Activated CD4-positive, alpha-beta T cell treated with anti-CD3 and anti-CD28 coated beads, Interleukin-2, amount 10 ng/mL, durations not matched to agents 24 days and 14 days (primary cell): ENCODE measurements at regions not wholly inside any gene's neighbourhood (a gene's known extent, or its start where the extent isn't known, plus 50 kb on each side); places are given as distances from the start of the nearest gene placed in this dataset.

Experiments
- DNase-seq: peaks from one replicate; pipeline ENCODE4 v3.0.0; 2022
- H3K27ac Mint-ChIP-seq: one replicate; pipeline ENCODE4 v1.8.0; 2022; ENCODE audit warnings: mild to moderate bottlenecking, mixed read lengths
- H3K27me3 Mint-ChIP-seq: one replicate; pipeline ENCODE4 v1.8.0; 2022; ENCODE audit warnings: mixed read lengths
- H3K36me3 Mint-ChIP-seq: one replicate; pipeline ENCODE4 v1.8.0; 2022; ENCODE audit warnings: low read depth, mild to moderate bottlenecking, mixed read lengths
- H3K4me1 Mint-ChIP-seq: one replicate; pipeline ENCODE4 v1.8.0; 2021; ENCODE audit warnings: mixed read lengths
- H3K4me3 Mint-ChIP-seq: one replicate; pipeline ENCODE4 v1.8.0; 2022; ENCODE audit warnings: mild to moderate bottlenecking, moderate library complexity, mixed read lengths
- H3K9me3 Mint-ChIP-seq: one replicate; pipeline ENCODE4 v1.8.0; 2021; ENCODE audit warnings: mixed read lengths
- intact Hi-C: fragments of 100-400 bp; cut with micrococcal nuclease; formaldehyde crosslinking; loops from one replicate; pipeline ENCODE4 v1.15.1; 2023

DNA sequence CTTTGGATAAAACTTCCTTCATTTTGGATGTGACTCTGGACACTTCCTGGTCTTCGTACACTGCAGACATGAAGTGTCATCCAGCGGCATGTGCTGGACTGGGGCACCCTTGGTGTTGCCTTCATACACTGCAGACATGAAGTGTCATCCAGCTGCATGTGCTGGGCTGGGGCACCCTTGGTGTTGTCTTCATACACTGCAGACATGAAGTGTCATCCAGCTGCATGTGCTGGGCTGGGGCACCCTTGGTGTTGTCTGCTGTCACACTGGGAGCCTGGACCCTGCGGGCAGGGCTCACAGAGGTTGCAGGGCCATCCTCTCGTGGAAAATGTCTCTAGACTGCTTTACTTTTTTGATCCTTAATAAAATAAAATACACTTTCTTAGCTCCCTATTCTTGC, 771.4 kb downstream of the BRD1 start:
- Mint-ChIP-seq H3K9me3 (no peaks in the 10 kb centered on the region), H3K4me1 (no peaks in the 10 kb centered on the region), H3K36me3 (no peaks in the 10 kb centered on the region), H3K4me3 (no peak overlapping the region), H3K27ac (no peak overlapping the region), H3K27me3 (no peaks in the 10 kb centered on the region)
- DNase-seq = no peak
- intact Hi-C loops = no loop called here

DNA sequence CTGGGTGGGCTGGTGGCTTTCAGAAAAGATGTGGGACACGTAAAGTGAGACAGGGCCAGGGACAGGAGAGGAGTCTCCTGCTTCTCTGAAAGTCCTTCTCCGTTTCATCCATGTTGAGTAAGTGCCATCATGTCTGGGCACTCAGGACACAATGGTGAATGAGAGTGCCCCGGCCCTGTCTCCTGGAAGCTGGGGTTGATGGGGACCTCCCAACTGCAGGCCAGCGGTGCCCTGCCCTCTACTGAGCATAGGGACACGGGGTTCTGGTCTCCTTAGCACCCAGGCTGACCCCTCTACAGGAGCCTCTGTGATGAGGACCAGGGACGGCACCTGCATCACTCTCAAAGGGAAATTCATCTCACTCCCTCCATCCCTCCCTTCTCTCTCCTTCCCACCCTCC, 772.3 kb downstream of the BRD1 start:
- no peak for DNase-seq
- H3K4me3 Mint-ChIP-seq = no peak overlapping the region
- no peaks in the 10 kb centered on the region for H3K27me3 Mint-ChIP-seq
- H3K36me3 Mint-ChIP-seq = no peaks in the 10 kb centered on the region
- H3K4me1 Mint-ChIP-seq = no peaks in the 10 kb centered on the region
- no peaks in the 10 kb centered on the region for H3K9me3 Mint-ChIP-seq
- intact Hi-C loops = no loop called here
- H3K27ac Mint-ChIP-seq = no peak overlapping the region

DNA sequence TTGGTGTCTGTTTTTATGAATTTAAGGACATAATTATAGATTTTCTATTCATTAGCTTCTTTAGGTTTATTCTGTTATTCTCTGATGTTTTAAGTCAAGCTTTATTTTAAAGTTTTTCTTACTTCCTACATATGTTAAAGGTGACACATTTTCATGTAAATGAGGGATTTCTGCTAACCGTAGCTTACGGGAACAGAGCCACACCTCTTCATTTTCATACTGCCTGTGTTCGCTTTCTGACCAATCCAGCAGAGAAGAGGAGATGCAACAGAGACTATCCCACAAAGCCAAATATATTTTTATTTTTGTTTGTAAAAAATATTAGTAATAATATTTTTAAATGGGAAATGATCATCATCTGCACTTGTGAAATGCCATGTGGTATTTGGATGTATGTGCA, 774.1 kb downstream of the BRD1 start:
- DNase-seq = no peak
- H3K4me3 Mint-ChIP-seq = no peak overlapping the region

DNA sequence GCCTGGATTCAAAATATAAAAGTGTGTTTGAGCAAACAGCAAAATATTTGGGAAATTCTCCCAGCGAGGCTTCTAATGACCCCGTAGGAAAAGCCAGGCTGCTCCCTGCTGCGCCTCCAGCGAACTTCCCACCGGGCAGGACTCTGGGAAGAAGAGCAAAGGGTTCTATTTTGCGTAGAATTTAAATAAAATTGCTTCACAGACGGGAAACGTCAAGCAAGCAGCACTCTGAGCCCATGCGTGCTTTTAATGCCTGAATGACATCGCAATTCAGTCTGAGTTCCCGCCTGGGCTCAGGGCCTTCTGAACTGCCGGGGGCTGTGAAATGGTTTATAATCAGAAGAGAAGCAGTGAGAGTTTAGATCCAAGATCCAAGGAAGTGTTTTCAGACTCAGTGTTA, 775.1 kb downstream of the BRD1 start:
- no peaks in the 10 kb centered on the region for H3K9me3 Mint-ChIP-seq
- H3K4me3 Mint-ChIP-seq = peak overlapping the region; percentile 88
- no peaks in the 10 kb centered on the region for H3K4me1 Mint-ChIP-seq
- intact Hi-C loops = no loop called here
- H3K27ac Mint-ChIP-seq = peak overlapping the region; percentile 88
- H3K36me3 Mint-ChIP-seq = no peaks in the 10 kb centered on the region
- no peak for DNase-seq
- no peaks in the 10 kb centered on the region for H3K27me3 Mint-ChIP-seq

More for the DNA sequence above, 774.1 kb downstream of the BRD1 start:
- Mint-ChIP-seq H3K36me3 (no peaks in the 10 kb centered on the region), H3K27me3 (no peaks in the 10 kb centered on the region), H3K4me1 (no peaks in the 10 kb centered on the region), H3K9me3 (no peaks in the 10 kb centered on the region), H3K27ac (no peak overlapping the region)
- intact Hi-C loops = no loop called here

DNA sequence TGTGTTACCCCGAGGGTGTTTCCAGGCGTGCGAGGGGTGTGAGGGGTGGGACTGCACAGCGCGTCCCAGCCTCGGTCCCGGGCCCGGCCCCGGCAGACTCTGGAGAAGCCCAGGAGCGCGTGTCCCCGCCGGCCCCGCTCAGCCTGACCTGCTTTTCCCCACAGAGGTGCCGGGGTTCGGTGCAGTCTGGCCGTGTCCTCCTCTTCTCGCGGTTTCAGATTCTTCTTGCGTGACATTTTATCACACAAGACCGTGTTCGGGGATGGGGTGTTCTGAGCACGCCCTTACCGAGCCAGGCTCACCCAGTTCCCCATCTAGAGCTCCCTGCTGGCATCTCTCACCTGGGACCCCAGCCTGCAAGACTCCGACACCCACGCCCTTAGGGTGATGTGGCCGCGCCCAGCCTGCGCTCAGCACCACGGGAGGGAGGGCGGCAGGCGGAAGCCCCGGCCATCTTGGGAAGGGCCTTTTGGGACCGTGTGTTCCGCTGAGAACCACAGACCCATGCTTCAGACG, 775.6 kb downstream of the BRD1 start:
- Mint-ChIP-seq H3K27me3 (no peaks in the 10 kb centered on the region), H3K36me3 (no peaks in the 10 kb centered on the region), H3K4me3 (peak overlapping the region; percentile 88), H3K4me1 (no peaks in the 10 kb centered on the region), H3K9me3 (no peaks in the 10 kb centered on the region), H3K27ac (peak overlapping the region; percentile 88)
- peak; percentile 87 for DNase-seq
- intact Hi-C loops = no loop called here

DNA sequence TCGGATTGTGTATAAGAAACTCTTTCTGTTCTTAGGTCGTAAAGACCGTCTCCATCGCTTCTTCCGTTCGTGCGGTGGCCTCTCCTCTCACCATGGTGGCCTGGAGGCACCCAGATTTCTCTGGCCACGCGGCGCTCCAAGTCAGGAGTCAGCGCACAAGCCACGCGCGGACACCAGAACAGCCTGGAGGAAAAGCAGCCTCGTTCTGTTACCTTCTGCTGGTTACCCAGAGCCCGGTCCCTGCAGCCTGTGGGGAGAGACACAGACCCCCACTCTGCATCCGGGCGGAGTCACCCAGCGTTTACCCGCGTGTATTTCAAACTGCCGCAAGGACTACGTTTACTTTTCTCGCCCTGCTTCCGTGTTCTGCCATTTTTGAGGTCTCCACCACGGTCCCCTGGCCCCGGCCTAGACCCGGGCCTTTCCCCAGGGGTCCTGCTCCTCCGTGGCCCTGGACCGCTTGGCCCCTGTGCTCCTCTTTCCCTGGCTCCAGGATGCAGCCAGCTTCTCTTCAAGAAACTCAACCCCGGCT, 776.1 kb downstream of the BRD1 start:
- Mint-ChIP-seq H3K4me1 (no peaks in the 10 kb centered on the region), H3K4me3 (peak overlapping the region; percentile 88), H3K9me3 (no peaks in the 10 kb centered on the region), H3K36me3 (no peaks in the 10 kb centered on the region), H3K27me3 (no peaks in the 10 kb centered on the region), H3K27ac (peak overlapping the region; percentile 45)
- no peak for DNase-seq
- intact Hi-C loops = no loop called here

DNA sequence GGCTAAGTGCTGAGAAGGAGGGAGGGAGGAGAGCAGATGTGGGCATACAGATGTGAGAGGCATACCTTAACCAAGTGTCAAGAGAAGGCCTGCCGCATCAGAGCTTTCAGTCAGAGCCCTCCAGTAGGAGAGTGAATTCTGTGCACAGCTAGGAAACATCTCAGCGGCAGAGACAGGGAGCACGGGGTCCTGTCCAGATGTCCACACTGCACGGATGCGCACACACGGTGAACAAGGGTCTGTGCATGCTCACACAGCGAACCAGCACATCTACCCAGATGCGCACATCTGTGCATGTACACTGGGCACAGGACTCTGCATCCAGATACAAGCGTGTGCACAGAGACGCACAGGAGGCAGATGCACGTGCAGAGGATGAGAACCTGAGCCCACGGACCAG, 778.0 kb downstream of the BRD1 start:
- Mint-ChIP-seq H3K36me3 (no peaks in the 10 kb centered on the region), H3K9me3 (no peaks in the 10 kb centered on the region)
- intact Hi-C loops = no loop called here

DNA sequence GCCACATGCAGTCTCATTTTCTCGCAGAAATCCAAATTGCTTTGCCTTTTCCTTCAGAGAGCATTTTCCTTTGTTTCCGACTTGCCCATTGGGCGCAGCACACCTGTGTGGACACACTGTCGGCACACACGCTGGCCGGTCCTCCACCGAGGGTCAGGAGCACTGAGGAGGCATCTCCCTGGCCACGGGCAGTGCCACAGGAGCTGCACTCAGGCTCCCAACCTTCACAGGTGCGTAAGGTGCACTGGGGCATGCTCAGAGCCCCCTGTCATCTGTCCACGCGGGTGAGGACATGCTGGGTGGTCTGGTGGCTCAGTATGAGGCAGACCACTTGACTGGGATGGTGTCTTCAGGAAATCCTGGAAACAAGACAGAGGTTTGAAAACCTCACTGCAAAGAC, 779.1 kb downstream of the BRD1 start:
- no peak for DNase-seq
- no peaks in the 10 kb centered on the region for H3K27me3 Mint-ChIP-seq
- no peaks in the 10 kb centered on the region for H3K9me3 Mint-ChIP-seq
- intact Hi-C loops = no loop called here
- no peak overlapping the region for H3K4me3 Mint-ChIP-seq
- no peak overlapping the region for H3K27ac Mint-ChIP-seq
- H3K36me3 Mint-ChIP-seq = no peaks in the 10 kb centered on the region
- H3K4me1 Mint-ChIP-seq = no peaks in the 10 kb centered on the region

More for the DNA sequence above, 778.0 kb downstream of the BRD1 start:
- H3K4me3 Mint-ChIP-seq = no peak overlapping the region
- H3K4me1 Mint-ChIP-seq = no peaks in the 10 kb centered on the region
- H3K27me3 Mint-ChIP-seq = no peaks in the 10 kb centered on the region
- DNase-seq = no peak
- no peak overlapping the region for H3K27ac Mint-ChIP-seq

DNA sequence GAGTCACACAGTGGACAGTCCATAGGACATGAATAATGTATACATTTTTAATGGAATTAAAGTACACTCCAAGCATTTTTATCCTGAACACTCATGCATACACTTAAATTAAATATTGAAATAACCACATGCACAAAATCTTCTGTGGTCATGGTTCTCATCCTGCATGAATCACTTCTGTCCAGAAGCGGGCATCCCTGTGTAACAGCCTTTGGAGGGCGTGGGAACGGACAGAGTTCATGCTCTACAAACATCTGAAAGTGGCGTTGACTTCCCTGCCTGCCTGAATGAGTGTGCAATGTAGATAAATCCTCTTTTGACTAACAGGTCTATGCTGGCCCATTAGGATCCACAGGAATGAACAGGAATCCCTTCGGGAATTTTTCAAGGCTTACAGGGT, 780.2 kb downstream of the BRD1 start:
- DNase-seq = no peak
- Mint-ChIP-seq H3K27me3 (no peaks in the 10 kb centered on the region), H3K9me3 (no peaks in the 10 kb centered on the region), H3K4me3 (no peak overlapping the region), H3K36me3 (no peaks in the 10 kb centered on the region), H3K4me1 (no peaks in the 10 kb centered on the region), H3K27ac (no peak overlapping the region)
- intact Hi-C loops = no loop called here

DNA sequence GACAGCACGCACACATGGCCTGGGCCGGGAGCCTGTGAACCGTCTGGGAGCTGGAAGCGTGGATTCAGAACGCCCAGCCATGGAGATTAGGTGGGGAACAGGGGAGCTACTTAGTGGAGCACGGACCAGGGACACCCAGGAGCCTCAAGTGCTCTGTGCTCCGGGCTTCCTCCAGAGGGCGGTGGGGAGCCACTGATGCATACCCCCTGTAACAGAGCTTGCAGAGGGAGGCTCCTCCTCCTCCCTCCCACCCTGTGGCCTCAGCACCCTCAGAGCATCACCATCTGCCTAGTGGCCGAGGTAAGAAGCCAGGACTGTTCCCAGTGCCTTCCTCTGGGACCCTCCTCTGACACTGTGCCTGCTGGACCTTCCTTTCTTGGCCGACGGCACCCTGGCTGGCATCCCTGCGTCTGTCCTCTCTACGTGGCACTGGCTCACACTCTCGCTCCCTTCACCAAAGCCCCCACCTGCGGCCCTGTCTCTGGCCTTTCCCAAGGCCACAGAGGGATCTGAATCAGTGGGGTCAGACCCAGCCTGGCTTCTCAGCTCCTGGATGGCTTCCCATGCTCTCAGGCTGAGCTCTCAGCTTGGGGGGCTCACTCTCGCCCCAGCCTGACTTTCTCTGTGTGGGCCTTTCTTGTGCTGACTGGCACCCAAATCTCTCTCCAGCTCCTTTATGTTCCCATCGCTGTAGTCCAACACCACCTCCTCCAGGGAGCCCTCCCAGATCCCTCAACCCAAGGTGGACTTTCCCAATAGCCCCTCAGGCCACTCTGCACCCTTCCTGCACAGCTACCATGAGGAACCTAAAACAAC, 780.9 kb downstream of the BRD1 start:
- H3K9me3 Mint-ChIP-seq = no peaks in the 10 kb centered on the region
- no peak overlapping the region for H3K4me3 Mint-ChIP-seq
- intact Hi-C loops = no loop called here
- no peaks in the 10 kb centered on the region for H3K36me3 Mint-ChIP-seq
- H3K4me1 Mint-ChIP-seq = no peaks in the 10 kb centered on the region
- H3K27me3 Mint-ChIP-seq = no peaks in the 10 kb centered on the region
- no peak overlapping the region for H3K27ac Mint-ChIP-seq
- DNase-seq = peak; percentile 65

DNA sequence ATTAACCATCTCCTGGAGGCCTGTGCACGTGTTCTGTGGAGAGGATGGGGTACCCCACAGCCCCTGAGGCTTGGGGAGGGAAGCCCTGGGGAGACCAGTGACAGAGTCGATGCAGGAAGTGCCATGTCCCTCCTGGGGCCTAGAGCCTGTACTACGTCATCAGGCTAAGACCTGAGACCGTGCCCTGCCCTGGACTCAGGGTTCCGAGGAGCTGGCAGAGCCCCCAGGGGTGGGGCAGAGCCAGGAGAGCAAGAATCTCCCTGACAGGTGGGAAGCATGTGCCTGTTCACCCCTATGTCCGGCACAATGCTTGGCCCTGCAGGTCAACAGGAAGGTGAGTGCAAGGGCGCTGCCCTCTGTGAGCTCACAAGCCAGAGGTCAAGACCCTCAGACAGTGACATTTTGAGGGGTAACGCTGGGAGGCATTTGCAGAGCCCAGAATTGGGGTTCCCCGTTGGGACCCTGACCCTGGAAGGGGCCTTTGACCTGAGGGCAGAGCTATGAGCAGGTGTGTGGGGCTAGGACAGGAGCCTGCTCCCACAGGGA, 781.6 kb downstream of the BRD1 start:
- H3K4me3 Mint-ChIP-seq = no peak overlapping the region
- no peaks in the 10 kb centered on the region for H3K4me1 Mint-ChIP-seq
- no peaks in the 10 kb centered on the region for H3K36me3 Mint-ChIP-seq
- no peak overlapping the region for H3K27ac Mint-ChIP-seq
- intact Hi-C loops = no loop called here
- no peaks in the 10 kb centered on the region for H3K9me3 Mint-ChIP-seq
- no peak for DNase-seq
- no peaks in the 10 kb centered on the region for H3K27me3 Mint-ChIP-seq

DNA sequence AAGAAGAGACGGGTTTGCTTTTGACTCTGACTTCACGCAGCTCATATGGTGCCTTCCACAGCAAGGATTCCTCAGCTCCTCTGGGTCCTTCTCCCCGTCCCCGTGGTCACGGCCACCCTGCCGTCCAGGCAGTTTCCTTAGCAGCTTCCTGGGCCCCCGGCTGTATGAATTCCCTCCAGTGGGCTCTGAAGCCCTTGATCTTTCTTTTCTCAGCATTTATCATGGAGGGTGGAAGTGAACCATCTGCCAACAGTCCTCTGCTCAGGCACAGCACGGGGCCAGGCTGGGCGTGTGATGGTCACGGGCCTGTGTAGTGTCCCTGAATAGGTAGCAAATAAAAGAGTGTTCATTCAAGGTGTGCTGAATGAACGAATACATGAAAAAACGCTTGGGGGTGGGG, 782.4 kb downstream of the BRD1 start:
- no peaks in the 10 kb centered on the region for H3K9me3 Mint-ChIP-seq
- no peaks in the 10 kb centered on the region for H3K4me1 Mint-ChIP-seq
- DNase-seq = no peak
- intact Hi-C loops = no loop called here
- no peak overlapping the region for H3K4me3 Mint-ChIP-seq
- H3K27me3 Mint-ChIP-seq = no peaks in the 10 kb centered on the region
- H3K27ac Mint-ChIP-seq = no peak overlapping the region
- no peaks in the 10 kb centered on the region for H3K36me3 Mint-ChIP-seq

DNA sequence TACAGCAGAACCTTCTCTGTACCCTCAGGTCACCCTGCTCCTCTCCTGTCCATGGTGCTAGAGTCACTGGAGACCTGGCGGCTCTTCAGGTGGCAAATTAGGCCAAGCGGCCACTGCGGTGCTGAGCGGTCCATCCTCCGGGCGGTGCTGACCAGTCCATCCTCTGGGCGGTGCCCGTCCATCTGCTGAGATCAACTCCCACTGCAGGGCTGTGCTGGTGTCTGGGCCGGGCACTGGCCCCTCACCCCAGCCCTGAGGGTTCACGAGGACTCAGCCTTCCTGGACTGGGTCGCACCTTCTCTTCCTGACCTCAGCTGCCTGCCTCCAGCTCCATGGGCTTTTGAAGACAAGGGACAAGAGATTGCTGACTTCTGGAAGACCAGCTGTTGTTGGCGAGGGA, 782.9 kb downstream of the BRD1 start:
- no peak overlapping the region for H3K27ac Mint-ChIP-seq
- intact Hi-C loops = no loop called here
- no peak overlapping the region for H3K4me3 Mint-ChIP-seq
- H3K4me1 Mint-ChIP-seq = no peaks in the 10 kb centered on the region
- H3K27me3 Mint-ChIP-seq = no peaks in the 10 kb centered on the region
- H3K36me3 Mint-ChIP-seq = no peaks in the 10 kb centered on the region
- no peaks in the 10 kb centered on the region for H3K9me3 Mint-ChIP-seq
- DNase-seq = no peak

DNA sequence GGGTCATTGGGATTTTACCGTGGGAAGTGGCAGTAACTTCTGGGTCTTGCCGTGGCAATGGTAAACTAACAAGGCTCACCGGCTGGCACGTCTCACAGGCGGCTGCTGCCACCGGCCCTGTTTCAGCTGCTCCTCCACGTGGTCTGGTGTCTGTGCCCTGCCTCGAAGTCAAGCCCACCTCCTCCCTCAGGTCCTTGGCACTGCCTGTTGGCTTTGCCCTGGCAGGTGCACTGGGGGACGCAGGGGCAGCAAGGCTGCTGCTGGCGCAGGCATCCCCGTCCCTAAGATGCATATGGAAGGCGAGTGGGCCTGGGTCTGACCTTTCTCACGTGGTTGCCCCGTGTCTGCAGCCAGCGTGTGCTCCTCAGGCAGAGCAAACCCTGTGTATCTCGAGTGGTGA, 783.6 kb downstream of the BRD1 start:
- Mint-ChIP-seq H3K4me1 (no peaks in the 10 kb centered on the region), H3K36me3 (no peaks in the 10 kb centered on the region), H3K27me3 (no peaks in the 10 kb centered on the region), H3K9me3 (no peaks in the 10 kb centered on the region), H3K27ac (no peak overlapping the region), H3K4me3 (no peak overlapping the region)
- DNase-seq = no peak
- intact Hi-C loops = no loop called here
